ENCODE measurements at regions not wholly inside any gene's neighbourhood (a gene's known extent, or its start where the extent isn't known, plus 50 kb on each side); places are given as distances from the start of the nearest gene placed in this dataset.

DNA sequence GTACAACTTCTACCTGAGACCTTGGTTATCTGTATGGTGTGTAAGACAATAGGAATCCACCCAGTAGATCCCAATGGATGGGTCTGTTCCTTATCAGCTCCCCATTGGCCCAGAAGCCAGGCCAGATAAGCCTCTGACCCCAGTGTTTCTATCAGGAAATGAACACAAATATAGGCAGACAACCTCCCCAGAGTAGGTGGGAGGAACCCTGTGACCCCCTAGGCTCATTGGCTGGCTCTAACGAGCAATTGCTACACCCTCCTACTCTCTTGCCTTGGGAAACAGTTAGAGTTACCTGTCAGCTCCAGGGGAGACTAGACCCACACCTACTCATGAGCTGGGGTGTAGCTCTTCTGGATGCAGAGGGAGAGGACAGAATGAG is 299.9 kb downstream of the UACA start:
- DNase-seq (ENCODE audit: low read depth, low spot score), result no peak
- no TSS peak for BruUV-seq (replicated peaks)
- Histone ChIP-seq H3K4me2 (ENCODE audit: low read length) (no peak overlapping the region), H2AFZ (ENCODE audit: low read depth, low read length, poor library complexity, severe bottlenecking) (no peak overlapping the region), H3K36me3 (ENCODE audit: control insufficient read depth in 1 of 2, insufficient read depth in 2 of 2, low read length in 2 of 2) (no peaks in the 10 kb centered on the region), H3K27ac (ENCODE audit: low read depth, low read length) (no peak overlapping the region), H3K4me1 (ENCODE audit: control insufficient read depth in 1 of 2, insufficient read depth in 2 of 2, low read length in 2 of 2) (peaks cover 6 to 10% of the 10 kb centered on the region in 2 experiments), H4K20me1 (ENCODE audit: insufficient read depth) (no peaks in the 10 kb centered on the region), H3K27me3 (ENCODE audit: insufficient read depth, low read length) (peaks cover 5% of the 10 kb centered on the region; the same call in 1 of the 2 replicates), H3K9me2 (ENCODE audit: insufficient read depth) (no peaks in the 10 kb centered on the region), H3K79me2 (ENCODE audit: insufficient read depth, low read length) (no peaks in the 10 kb centered on the region), H3K9ac (ENCODE audit: low read length) (no peak overlapping the region), H3K9me3 (ENCODE audit: control insufficient read depth in 1 of 2, insufficient read depth in 1 of 2, low read depth in 1 of 2, low read length in 2 of 2) (no peaks in the 10 kb centered on the region), H3K4me3 (replicated peaks in 1 of 2; ENCODE audit: low read depth in 1 of 2, low read length in 2 of 2) (no peak overlapping the region)
- intact Hi-C loops (cut with micrococcal nuclease), result no loop called here
- ChIA-PET RAD21 (ENCODE audit: low non-redundant PET in 1 of 2, low total read pairs in 2 of 2, uncharacterized antibody in 2 of 2, unreplicated experiment in 2 of 2) (no interaction called here), POLR2A (no interaction called here), CTCF (no interaction called here)
- TF ChIP-seq, protein P1, sequence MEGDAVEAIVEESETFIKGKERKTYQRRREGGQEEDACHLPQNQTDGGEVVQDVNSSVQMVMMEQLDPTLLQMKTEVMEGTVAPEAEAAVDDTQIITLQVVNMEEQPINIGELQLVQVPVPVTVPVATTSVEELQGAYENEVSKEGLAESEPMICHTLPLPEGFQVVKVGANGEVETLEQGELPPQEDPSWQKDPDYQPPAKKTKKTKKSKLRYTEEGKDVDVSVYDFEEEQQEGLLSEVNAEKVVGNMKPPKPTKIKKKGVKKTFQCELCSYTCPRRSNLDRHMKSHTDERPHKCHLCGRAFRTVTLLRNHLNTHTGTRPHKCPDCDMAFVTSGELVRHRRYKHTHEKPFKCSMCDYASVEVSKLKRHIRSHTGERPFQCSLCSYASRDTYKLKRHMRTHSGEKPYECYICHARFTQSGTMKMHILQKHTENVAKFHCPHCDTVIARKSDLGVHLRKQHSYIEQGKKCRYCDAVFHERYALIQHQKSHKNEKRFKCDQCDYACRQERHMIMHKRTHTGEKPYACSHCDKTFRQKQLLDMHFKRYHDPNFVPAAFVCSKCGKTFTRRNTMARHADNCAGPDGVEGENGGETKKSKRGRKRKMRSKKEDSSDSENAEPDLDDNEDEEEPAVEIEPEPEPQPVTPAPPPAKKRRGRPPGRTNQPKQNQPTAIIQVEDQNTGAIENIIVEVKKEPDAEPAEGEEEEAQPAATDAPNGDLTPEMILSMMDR (IDR thresholded peaks at IDR 0.05 in 2 of 3, conservative IDR thresholded peaks at IDR 0.05 in 1 of 3; ENCODE audit: borderline replicate concordance in 1 of 3, insufficient read depth in 1 of 3, low read depth in 2 of 3, low read length in 2 of 3), result no peak
- TF ChIP-seq EGR1 (IDR thresholded peaks at IDR 0.05; ENCODE audit: low read depth) (no peak), FOSL1 (IDR thresholded peaks at IDR 0.05; ENCODE audit: low read depth) (no peak), JUND (IDR thresholded peaks at IDR 0.05) (no peak), EZH2phosphoT487 (IDR thresholded peaks at IDR 0.05; ENCODE audit: borderline replicate concordance) (no peak)
- ATAC-seq, result no peak

DNA sequence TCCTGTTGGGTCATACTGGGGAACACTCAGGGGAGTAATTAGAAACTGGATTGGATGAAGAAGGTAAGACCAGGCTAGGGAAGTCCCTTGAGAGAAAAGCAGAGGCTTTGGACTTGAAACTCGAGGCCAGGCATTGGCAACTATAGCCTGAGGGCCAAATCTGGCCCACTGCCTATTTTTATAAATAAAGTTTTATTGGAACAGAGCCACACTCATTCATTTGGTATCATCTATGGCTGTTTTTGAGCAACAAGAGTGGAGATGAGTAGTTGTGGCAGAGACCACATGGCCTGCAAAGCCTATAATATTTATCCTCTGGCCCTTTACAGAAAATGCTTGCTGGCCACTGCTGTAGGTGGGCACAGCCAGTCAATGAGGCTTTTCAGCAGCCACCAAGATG is 301.4 kb downstream of the UACA start:
- Histone ChIP-seq H3K79me2 (ENCODE audit: insufficient read depth, low read length) (no peaks in the 10 kb centered on the region), H3K9me3 (ENCODE audit: control insufficient read depth in 1 of 2, insufficient read depth in 1 of 2, low read depth in 1 of 2, low read length in 2 of 2) (no peaks in the 10 kb centered on the region), H3K9ac (ENCODE audit: low read length) (no peak overlapping the region), H4K20me1 (ENCODE audit: insufficient read depth) (no peaks in the 10 kb centered on the region), H3K27me3 (ENCODE audit: insufficient read depth, low read length) (no peaks in the 10 kb centered on the region; the same call in 1 of the 2 replicates), H2AFZ (ENCODE audit: low read depth, low read length, poor library complexity, severe bottlenecking) (no peak overlapping the region), H3K36me3 (ENCODE audit: control insufficient read depth in 1 of 2, insufficient read depth in 2 of 2, low read length in 2 of 2) (no peaks in the 10 kb centered on the region), H3K27ac (ENCODE audit: low read depth, low read length) (no peak overlapping the region), H3K4me3 (replicated peaks in 1 of 2; ENCODE audit: low read depth in 1 of 2, low read length in 2 of 2) (no peak overlapping the region), H3K9me2 (ENCODE audit: insufficient read depth) (no peaks in the 10 kb centered on the region), H3K4me2 (ENCODE audit: low read length) (no peak overlapping the region), H3K4me1 (ENCODE audit: control insufficient read depth in 1 of 2, insufficient read depth in 2 of 2, low read length in 2 of 2) (peaks cover 6 to 10% of the 10 kb centered on the region in 2 experiments)
- no TSS peak for BruUV-seq (replicated peaks)
- CTCF ChIA-PET, result no interaction called here
- ATAC-seq (no peak), DNase-seq (ENCODE audit: low read depth, low spot score) (no peak)
- RAD21 ChIA-PET (ENCODE audit: low non-redundant PET in 1 of 2, low total read pairs in 2 of 2, uncharacterized antibody in 2 of 2, unreplicated experiment in 2 of 2), result no interaction called here
- POLR2A ChIA-PET, result no interaction called here
- TF ChIP-seq, protein P2, sequence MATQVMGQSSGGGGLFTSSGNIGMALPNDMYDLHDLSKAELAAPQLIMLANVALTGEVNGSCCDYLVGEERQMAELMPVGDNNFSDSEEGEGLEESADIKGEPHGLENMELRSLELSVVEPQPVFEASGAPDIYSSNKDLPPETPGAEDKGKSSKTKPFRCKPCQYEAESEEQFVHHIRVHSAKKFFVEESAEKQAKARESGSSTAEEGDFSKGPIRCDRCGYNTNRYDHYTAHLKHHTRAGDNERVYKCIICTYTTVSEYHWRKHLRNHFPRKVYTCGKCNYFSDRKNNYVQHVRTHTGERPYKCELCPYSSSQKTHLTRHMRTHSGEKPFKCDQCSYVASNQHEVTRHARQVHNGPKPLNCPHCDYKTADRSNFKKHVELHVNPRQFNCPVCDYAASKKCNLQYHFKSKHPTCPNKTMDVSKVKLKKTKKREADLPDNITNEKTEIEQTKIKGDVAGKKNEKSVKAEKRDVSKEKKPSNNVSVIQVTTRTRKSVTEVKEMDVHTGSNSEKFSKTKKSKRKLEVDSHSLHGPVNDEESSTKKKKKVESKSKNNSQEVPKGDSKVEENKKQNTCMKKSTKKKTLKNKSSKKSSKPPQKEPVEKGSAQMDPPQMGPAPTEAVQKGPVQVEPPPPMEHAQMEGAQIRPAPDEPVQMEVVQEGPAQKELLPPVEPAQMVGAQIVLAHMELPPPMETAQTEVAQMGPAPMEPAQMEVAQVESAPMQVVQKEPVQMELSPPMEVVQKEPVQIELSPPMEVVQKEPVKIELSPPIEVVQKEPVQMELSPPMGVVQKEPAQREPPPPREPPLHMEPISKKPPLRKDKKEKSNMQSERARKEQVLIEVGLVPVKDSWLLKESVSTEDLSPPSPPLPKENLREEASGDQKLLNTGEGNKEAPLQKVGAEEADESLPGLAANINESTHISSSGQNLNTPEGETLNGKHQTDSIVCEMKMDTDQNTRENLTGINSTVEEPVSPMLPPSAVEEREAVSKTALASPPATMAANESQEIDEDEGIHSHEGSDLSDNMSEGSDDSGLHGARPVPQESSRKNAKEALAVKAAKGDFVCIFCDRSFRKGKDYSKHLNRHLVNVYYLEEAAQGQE (IDR thresholded peaks at IDR 0.05; ENCODE audit: low read depth), result no peak
- TF ChIP-seq RAD21 (IDR thresholded peaks at IDR 0.05; ENCODE audit: low read depth) (no peak), FOSL1 (IDR thresholded peaks at IDR 0.05; ENCODE audit: low read depth) (no peak), ZNF274 (IDR thresholded peaks at IDR 0.05; ENCODE audit: low read depth, low read length) (no peak), CBX3 (IDR thresholded peaks at IDR 0.05; ENCODE audit: low read depth) (no peak), SIN3A (IDR thresholded peaks at IDR 0.05; ENCODE audit: low read depth) (no peak), JUND (IDR thresholded peaks at IDR 0.05) (no peak), ELF1 (IDR thresholded peaks at IDR 0.05; ENCODE audit: borderline replicate concordance, low read depth) (no peak), EZH2phosphoT487 (IDR thresholded peaks at IDR 0.05; ENCODE audit: borderline replicate concordance) (no peak)
- TF ChIP-seq, protein P3, sequence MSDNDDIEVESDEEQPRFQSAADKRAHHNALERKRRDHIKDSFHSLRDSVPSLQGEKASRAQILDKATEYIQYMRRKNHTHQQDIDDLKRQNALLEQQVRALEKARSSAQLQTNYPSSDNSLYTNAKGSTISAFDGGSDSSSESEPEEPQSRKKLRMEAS (IDR thresholded peaks at IDR 0.05), result no peak
- intact Hi-C loops (cut with micrococcal nuclease), result no loop called here
